GM12878 (cell line): ENCODE measurements at regions not wholly inside any gene's neighbourhood (a gene's known extent, or its start where the extent isn't known, plus 50 kb on each side); places are given as distances from the start of the nearest gene placed in this dataset.

Experiments
- ATAC-seq: fragments of 200-7000 bp; cut with Tn5 transposase; 3 replicates; pipeline ENCODE4 v1.9.1; 2020; ENCODE audit warnings: mild to moderate bottlenecking, moderate library complexity
- BruUV-seq: library from RNA; stranded (reverse); fragments of 400-500 nt; replicated peaks from 2 replicates; lab custom pipeline; 2021; lab: Mats Ljungman, UMichigan
- CTCF ChIA-PET: fragments of 300-600 bp; sonication (Branson Sonifier 250); formaldehyde crosslinking; extraction: SDS; loops from one replicate; lab custom pipeline; 2021; ENCODE audit warnings: inconsistent platforms; lab: Yijun Ruan, JAX
- POLR2A ChIA-PET: fragments of 350-600 bp; formaldehyde crosslinking; extraction: SDS; loops from one replicate; lab custom pipeline; 2021; ENCODE audit warnings: inconsistent platforms; lab: Charles Lee
- RAD21 ChIA-PET: fragments of 300-600 bp; sonication (Branson Sonifier 250); formaldehyde crosslinking; loops from one replicate; lab custom pipeline; 2023; ENCODE audit warnings: antibody characterized with exemption; ENCODE audit not compliant: unreplicated experiment; lab: Charles Lee
- SMC1A ChIA-PET: fragments of 300-600 bp; sonication (Branson Sonifier 250); formaldehyde crosslinking; loops from one replicate; lab custom pipeline; 2023; ENCODE audit not compliant: unreplicated experiment, uncharacterized antibody; lab: Charles Lee
- DNase-seq: peaks from one replicate; pipeline ENCODE4 v3.0.0-alpha.2; 2011; ENCODE audit warnings: low read depth, low spot score
- FAIRE-seq: peaks from 3 replicates; lab custom pipeline; 2011; peaks lifted over from hg19 to GRCh38; lab: Jason Lieb, UNC
- H2AFZ ChIP-seq: 2 replicates; pipeline ENCODE4 v1.6.0; 2011; ENCODE audit warnings: low read depth, low read length, control low read depth; ENCODE audit not compliant: control insufficient read depth
- H3K27ac ChIP-seq: 2 replicates; pipeline ENCODE4 v1.5.1; 2011; ENCODE audit warnings: control low read depth; ENCODE audit not compliant: control insufficient read depth, insufficient read depth
- H3K27me3 ChIP-seq, 2 experiments: replicated peaks in 1 of 2; 2 replicates each; pipeline versions ENCODE4 v1.6.0 to v1.6.1; 2011; ENCODE audit warnings: low read length in 1 of 2; ENCODE audit not compliant: control insufficient read depth in 2 of 2, insufficient read depth in 2 of 2
- H3K36me3 ChIP-seq, 2 experiments: 2 replicates each; pipeline ENCODE4 v1.5.1; 2011; ENCODE audit warnings: low read length in 1 of 2; ENCODE audit not compliant: control insufficient read depth in 2 of 2, insufficient read depth in 2 of 2
- H3K4me1 ChIP-seq: 2 replicates; pipeline ENCODE4 v1.6.1; 2011; ENCODE audit warnings: mild to moderate bottlenecking, low read length, moderate library complexity, mixed read lengths; ENCODE audit not compliant: control insufficient read depth, insufficient read depth
- H3K4me2 ChIP-seq: 2 replicates; pipeline ENCODE4 v1.6.0; 2011; ENCODE audit warnings: control low read depth; ENCODE audit not compliant: control insufficient read depth, insufficient read depth
- H3K4me3 ChIP-seq: fragments of 200-600 bp; sonication (generic); 2 replicates; pipeline ENCODE4 v1.5.1; 2016
- H3K79me2 ChIP-seq: 2 replicates; pipeline ENCODE4 v1.6.0; 2011; ENCODE audit warnings: low read length; ENCODE audit not compliant: control insufficient read depth, insufficient read depth
- H3K9ac ChIP-seq: 2 replicates; pipeline ENCODE4 v1.8.0; 2011; ENCODE audit warnings: low read length, control low read depth, mixed read lengths; ENCODE audit not compliant: control insufficient read depth, insufficient read depth
- H3K9me3 ChIP-seq: replicated peaks from 3 replicates; pipeline ENCODE4 v1.5.1; 2011; ENCODE audit warnings: mild to moderate bottlenecking, low read length; ENCODE audit not compliant: control insufficient read depth, insufficient read depth
- H4K20me1 ChIP-seq: 2 replicates; pipeline ENCODE4 v1.6.0; 2011; ENCODE audit not compliant: control insufficient read depth, insufficient read depth
- BCL11A ChIP-seq: IDR thresholded peaks from 2 replicates; pipeline ENCODE4 v1.6.1; 2011; ENCODE audit warnings: low read depth, low read length
- EP300 ChIP-seq, 2 experiments: fragments of 150-350 bp in 1 of 2; IDR thresholded peaks; 2 replicates each; pipeline ENCODE4 v1.6.1; 2011 to 2012; ENCODE audit warnings: low read depth in 2 of 2, low read length in 2 of 2, borderline replicate concordance in 1 of 2, improper control_type of control experiment in 1 of 2, inconsistent platforms in 1 of 2; ENCODE audit not compliant: control insufficient read depth in 1 of 2
- JUND ChIP-seq: IDR thresholded peaks from 2 replicates; pipeline ENCODE4 v1.6.1; 2012; ENCODE audit warnings: low read depth, mild to moderate bottlenecking, low read length, improper control_type of control experiment, moderate library complexity
- MLLT1 ChIP-seq: fragments of 450-650 bp; IDR thresholded peaks from 2 replicates; pipeline ENCODE4 v1.6.1; 2016; ENCODE audit warnings: mild to moderate bottlenecking
- MYB ChIP-seq: fragments of 150-350 bp; IDR thresholded peaks from 2 replicates; pipeline ENCODE4 v1.6.1; 2014; ENCODE audit warnings: mild to moderate bottlenecking, low read depth, low read length, borderline replicate concordance
- PAX5 ChIP-seq: IDR thresholded peaks from 2 replicates; pipeline ENCODE4 v1.6.1; 2011; ENCODE audit warnings: low read depth, low read length, borderline replicate concordance
- POLR2AphosphoS2 ChIP-seq: IDR thresholded peaks from 2 replicates; pipeline ENCODE4 v1.6.1; 2011; ENCODE audit warnings: low read depth, mild to moderate bottlenecking, low read length, improper control_type of control experiment, moderate library complexity
- SMARCA5 ChIP-seq: fragments of 450-650 bp; IDR thresholded peaks from 2 replicates; pipeline ENCODE4 v1.6.1; 2017; ENCODE audit warnings: mild to moderate bottlenecking
- SP1 ChIP-seq: IDR thresholded peaks from one replicate; pipeline ENCODE4 v1.6.1; 2011; ENCODE audit warnings: low read depth, low read length
- STAT3 ChIP-seq: IDR thresholded peaks from 2 replicates; pipeline ENCODE4 v1.6.1; 2011; ENCODE audit warnings: low read depth, low read length, improper control_type of control experiment
- TCF7 ChIP-seq: IDR thresholded peaks from 2 replicates; pipeline ENCODE4 v1.6.1; 2014; ENCODE audit warnings: antibody characterized with exemption, borderline replicate concordance
- WRNIP1 ChIP-seq: IDR thresholded peaks from 2 replicates; pipeline ENCODE4 v1.6.1; 2011; ENCODE audit warnings: low read depth, low read length, improper control_type of control experiment, borderline replicate concordance
- ZBTB4 ChIP-seq: fragments of 450-650 bp; formaldehyde crosslinking; IDR thresholded peaks from 2 replicates; pipeline ENCODE4 v1.4.0; 2022; ENCODE audit warnings: mild to moderate bottlenecking, moderate library complexity
- WGBS: methylation state at CpG from one replicate; pipeline ENCODE4 v1.1.6; 2016; ENCODE audit warnings: low lambda C conversion rate; ENCODE audit not compliant: insufficient replicate concordance, insufficient coverage; ENCODE audit errors: missing lambda C conversion rate; 5-methylcytosine and 5-hydroxymethylcytosine counted together
- in situ Hi-C: fragments of 300-500 bp; cut with MboI; formaldehyde crosslinking; loops from 9 replicates; pipeline ENCODE4 v1.14.3; 2018; ENCODE audit warnings: mixed read lengths
- intact Hi-C: fragments of 100-400 bp; cut with micrococcal nuclease; formaldehyde crosslinking; loops from one replicate; pipeline ENCODE4 v1.14.2; 2022; ENCODE audit not compliant: unreplicated experiment
- TF ChIP-seq, protein P1 (sequence below): fragments of 450-650 bp; IDR thresholded peaks from 2 replicates; pipeline ENCODE4 v1.6.1; 2017; ENCODE audit warnings: low read depth, mild to moderate bottlenecking, moderate library complexity
- TF ChIP-seq, protein P2 (sequence below), 3 experiments: IDR thresholded peaks in 2 of 3; conservative IDR thresholded peaks in 1 of 3; 2 replicates each; pipeline ENCODE4 v1.5.1; 2011; ENCODE audit warnings: low read depth in 3 of 3, low read length in 3 of 3, mild to moderate bottlenecking in 3 of 3, control low read depth in 2 of 3, moderate library complexity in 2 of 3, inconsistent platforms in 1 of 3, mixed read lengths in 1 of 3; ENCODE audit not compliant: control insufficient read depth in 2 of 3, insufficient read depth in 1 of 3; ENCODE audit errors: extremely low read depth in 1 of 3

DNA sequence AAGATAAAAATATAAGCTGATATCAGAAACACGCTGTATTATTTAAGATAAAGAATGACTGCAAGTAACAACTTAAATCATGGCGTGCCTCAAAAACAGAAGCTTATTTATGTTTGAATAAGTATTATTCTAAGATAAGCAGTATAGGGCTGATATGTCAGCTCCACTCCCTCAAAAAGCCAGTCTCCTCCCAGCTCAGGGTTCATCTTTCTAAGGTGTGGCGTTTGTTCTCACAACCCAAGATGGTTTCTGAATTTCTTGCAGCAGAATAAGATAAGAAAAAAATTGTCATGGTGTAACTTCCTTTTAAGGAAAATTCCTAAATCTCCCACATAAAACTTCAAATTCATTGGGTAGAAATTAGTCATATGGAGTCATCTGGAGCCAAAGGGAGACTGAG, 166.1 kb upstream of the POU1F1 start (continued):
- TF ChIP-seq, protein P1, sequence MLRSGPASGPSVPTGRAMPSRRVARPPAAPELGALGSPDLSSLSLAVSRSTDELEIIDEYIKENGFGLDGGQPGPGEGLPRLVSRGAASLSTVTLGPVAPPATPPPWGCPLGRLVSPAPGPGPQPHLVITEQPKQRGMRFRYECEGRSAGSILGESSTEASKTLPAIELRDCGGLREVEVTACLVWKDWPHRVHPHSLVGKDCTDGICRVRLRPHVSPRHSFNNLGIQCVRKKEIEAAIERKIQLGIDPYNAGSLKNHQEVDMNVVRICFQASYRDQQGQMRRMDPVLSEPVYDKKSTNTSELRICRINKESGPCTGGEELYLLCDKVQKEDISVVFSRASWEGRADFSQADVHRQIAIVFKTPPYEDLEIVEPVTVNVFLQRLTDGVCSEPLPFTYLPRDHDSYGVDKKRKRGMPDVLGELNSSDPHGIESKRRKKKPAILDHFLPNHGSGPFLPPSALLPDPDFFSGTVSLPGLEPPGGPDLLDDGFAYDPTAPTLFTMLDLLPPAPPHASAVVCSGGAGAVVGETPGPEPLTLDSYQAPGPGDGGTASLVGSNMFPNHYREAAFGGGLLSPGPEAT, result no peak
- TF ChIP-seq WRNIP1, result no peak
- TF ChIP-seq MLLT1, result no peak
- no peak for TF ChIP-seq BCL11A

DNA sequence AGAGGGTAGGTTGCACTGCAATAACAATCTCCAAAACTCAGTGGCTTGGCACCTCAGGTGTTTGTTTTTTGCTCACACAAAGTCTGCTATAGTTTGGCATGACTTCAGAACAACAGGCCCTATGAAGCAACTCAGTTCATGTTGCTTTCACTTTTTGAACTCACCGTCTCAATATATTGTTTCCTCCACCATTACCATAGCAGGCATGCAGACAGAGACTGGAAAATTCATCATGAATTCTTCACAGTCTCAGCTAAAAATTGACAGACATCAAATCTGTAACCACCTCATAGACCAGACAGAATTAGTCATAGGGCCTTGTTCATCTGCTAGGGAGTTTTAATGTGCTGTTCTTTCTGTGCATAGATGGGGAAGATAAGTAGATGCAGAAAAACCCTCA, 161.4 kb upstream of the POU1F1 start:
- H3K4me3 ChIP-seq, result no peak overlapping the region
- intact Hi-C loops (no loop called here), in situ Hi-C loops (no loop called here)
- H4K20me1 ChIP-seq, result no peaks in the 10 kb centered on the region
- BruUV-seq, result no TSS peak
- WGBS, result 0% methylated on average over 1 of the region's 1 CpG
- DNase-seq, result no peak
- H3K27me3 ChIP-seq, result no peaks in the 10 kb centered on the region
- no peaks in the 10 kb centered on the region for H3K4me1 ChIP-seq
- no peak for FAIRE-seq
- no peak overlapping the region for H3K9ac ChIP-seq
- ChIA-PET SMC1A (no interaction called here), POLR2A (no interaction called here), RAD21 (no interaction called here), CTCF (no interaction called here)
- H3K4me2 ChIP-seq, result no peak overlapping the region
- H3K79me2 ChIP-seq, result no peaks in the 10 kb centered on the region
- H3K36me3 ChIP-seq, result no peaks in the 10 kb centered on the region
- no peak overlapping the region for H2AFZ ChIP-seq
- no peak overlapping the region for H3K27ac ChIP-seq
- H3K9me3 ChIP-seq, result no peaks in the 10 kb centered on the region
- no peak for ATAC-seq
- TF ChIP-seq WRNIP1 (no peak), PAX5 (no peak), POLR2AphosphoS2 (no peak), SP1 (no peak), SMARCA5 (no peak), BCL11A (no peak), MYB (no peak), ZBTB4 (CRISPR knock-in tag) (no peak), STAT3 (no peak), TCF7 (no peak), JUND (no peak), EP300 (IDR thresholded peaks at IDR 0.05; ENCODE audit: borderline replicate concordance in 1 of 2, control insufficient read depth in 1 of 2, low read depth in 2 of 2, low read length in 2 of 2) (no peak)
- TF ChIP-seq, protein P2, sequence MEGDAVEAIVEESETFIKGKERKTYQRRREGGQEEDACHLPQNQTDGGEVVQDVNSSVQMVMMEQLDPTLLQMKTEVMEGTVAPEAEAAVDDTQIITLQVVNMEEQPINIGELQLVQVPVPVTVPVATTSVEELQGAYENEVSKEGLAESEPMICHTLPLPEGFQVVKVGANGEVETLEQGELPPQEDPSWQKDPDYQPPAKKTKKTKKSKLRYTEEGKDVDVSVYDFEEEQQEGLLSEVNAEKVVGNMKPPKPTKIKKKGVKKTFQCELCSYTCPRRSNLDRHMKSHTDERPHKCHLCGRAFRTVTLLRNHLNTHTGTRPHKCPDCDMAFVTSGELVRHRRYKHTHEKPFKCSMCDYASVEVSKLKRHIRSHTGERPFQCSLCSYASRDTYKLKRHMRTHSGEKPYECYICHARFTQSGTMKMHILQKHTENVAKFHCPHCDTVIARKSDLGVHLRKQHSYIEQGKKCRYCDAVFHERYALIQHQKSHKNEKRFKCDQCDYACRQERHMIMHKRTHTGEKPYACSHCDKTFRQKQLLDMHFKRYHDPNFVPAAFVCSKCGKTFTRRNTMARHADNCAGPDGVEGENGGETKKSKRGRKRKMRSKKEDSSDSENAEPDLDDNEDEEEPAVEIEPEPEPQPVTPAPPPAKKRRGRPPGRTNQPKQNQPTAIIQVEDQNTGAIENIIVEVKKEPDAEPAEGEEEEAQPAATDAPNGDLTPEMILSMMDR (IDR thresholded peaks at IDR 0.05 in 2 of 3, conservative IDR thresholded peaks at IDR 0.05 in 1 of 3; ENCODE audit: control insufficient read depth in 2 of 3, extremely low read depth in 1 of 3, insufficient read depth in 1 of 3, low read depth in 3 of 3, low read length in 3 of 3), result no peak
